OCI-LY1 (cell line): ENCODE measurements at regions not wholly inside any gene's neighbourhood (a gene's known extent, or its start where the extent isn't known, plus 50 kb on each side); places are given as distances from the start of the nearest gene placed in this dataset.

Experiments used
- EZH2 ChIP-seq: fragments of 200-600 bp; sonication (generic), shearing (Covaris generic); IDR thresholded peaks from 2 replicates; pipeline ENCODE4 v1.8.0; 2017; ENCODE audit warnings: borderline replicate concordance, mixed run types, mild to moderate bottlenecking, antibody characterized with exemption, low read length, moderate library complexity, mixed read lengths
- TF ChIP-seq, protein P1 (sequence below): fragments of 200-600 bp; sonication (generic), shearing (Covaris generic); IDR thresholded peaks from 2 replicates; pipeline ENCODE4 v1.5.1; 2017; ENCODE audit warnings: mild to moderate bottlenecking, antibody characterized with exemption, low read length, moderate library complexity, mixed read lengths

DNA sequence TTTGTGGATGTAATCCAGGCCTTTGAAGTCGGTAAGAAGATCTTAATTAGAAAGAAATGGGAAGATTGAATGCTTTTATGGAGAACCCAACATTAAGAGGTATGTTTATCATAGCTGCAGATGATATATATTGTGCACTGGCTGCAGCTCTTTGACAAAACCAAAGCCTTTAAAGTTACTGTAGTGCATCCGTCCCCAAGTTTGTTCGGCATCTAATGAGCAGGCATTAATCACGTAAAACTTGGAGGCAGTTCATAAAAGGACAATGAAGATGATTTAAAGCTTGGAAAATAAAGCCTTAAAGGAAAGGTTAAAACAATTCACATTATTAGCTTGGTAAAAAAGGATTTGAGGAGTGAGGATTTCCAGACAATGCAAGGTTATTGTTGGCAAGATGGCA lies 150.8 kb upstream of the ARX start:
- no peak for TF ChIP-seq EZH2
- TF ChIP-seq, protein P1, sequence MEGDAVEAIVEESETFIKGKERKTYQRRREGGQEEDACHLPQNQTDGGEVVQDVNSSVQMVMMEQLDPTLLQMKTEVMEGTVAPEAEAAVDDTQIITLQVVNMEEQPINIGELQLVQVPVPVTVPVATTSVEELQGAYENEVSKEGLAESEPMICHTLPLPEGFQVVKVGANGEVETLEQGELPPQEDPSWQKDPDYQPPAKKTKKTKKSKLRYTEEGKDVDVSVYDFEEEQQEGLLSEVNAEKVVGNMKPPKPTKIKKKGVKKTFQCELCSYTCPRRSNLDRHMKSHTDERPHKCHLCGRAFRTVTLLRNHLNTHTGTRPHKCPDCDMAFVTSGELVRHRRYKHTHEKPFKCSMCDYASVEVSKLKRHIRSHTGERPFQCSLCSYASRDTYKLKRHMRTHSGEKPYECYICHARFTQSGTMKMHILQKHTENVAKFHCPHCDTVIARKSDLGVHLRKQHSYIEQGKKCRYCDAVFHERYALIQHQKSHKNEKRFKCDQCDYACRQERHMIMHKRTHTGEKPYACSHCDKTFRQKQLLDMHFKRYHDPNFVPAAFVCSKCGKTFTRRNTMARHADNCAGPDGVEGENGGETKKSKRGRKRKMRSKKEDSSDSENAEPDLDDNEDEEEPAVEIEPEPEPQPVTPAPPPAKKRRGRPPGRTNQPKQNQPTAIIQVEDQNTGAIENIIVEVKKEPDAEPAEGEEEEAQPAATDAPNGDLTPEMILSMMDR: no peak
